Kidney glomerular epithelial cell (primary cell): ENCODE measurements at regions not wholly inside any gene's neighbourhood (a gene's known extent, or its start where the extent isn't known, plus 50 kb on each side); places are given as distances from the start of the nearest gene placed in this dataset.

Experiments used
- DNase-seq: peaks from one replicate; lab custom pipeline; 2025; lab: John Stamatoyannopoulos, UW

GRCh38 chr15:89421219-89421618 is 75.2 kb downstream of the RHCG start:
- DNase-seq, result no peak

GRCh38 chr15:89419370-89419984 is 76.9 kb downstream of the RHCG start:
- DNase-seq, result peak; percentile 33

- DNase-seq, result no peak
Observed at GRCh38 chr15:89417206-89417725, 79.1 kb downstream of the RHCG start.

GRCh38 chr15:89416339-89417183 is 79.8 kb downstream of the RHCG start:
- peak; percentile 49 for DNase-seq

- DNase-seq, result no peak
Observed at GRCh38 chr15:89414571-89414970, 79.9 kb upstream of the POLG start.

GRCh38 chr15:89413877-89414276 is 79.3 kb upstream of the POLG start:
- no peak for DNase-seq

GRCh38 chr15:89412905-89413411 is 78.3 kb upstream of the POLG start:
- no peak for DNase-seq

GRCh38 chr15:89410039-89410435 is 75.4 kb upstream of the POLG start:
- no peak for DNase-seq

GRCh38 chr15:89409184-89410038 is 74.8 kb upstream of the POLG start:
- no peak for DNase-seq

GRCh38 chr15:89408372-89409183 is 74.0 kb upstream of the POLG start:
- no peak for DNase-seq

GRCh38 chr15:89406940-89407607 is 72.5 kb upstream of the POLG start:
- DNase-seq, result no peak

GRCh38 chr15:89406218-89406939 is 71.8 kb upstream of the POLG start:
- no peak for DNase-seq

- DNase-seq, result no peak
Observed at GRCh38 chr15:89405494-89405893, 70.9 kb upstream of the POLG start.

GRCh38 chr15:89404023-89404422 is 69.4 kb upstream of the POLG start:
- DNase-seq, result no peak

- DNase-seq, result no peak
Observed at GRCh38 chr15:89402518-89402805, 67.8 kb upstream of the POLG start.

- no peak for DNase-seq
Observed at GRCh38 chr15:89401631-89402517, 67.2 kb upstream of the POLG start.

GRCh38 chr15:89400782-89401545 is 66.3 kb upstream of the POLG start:
- DNase-seq, result no peak

- DNase-seq, result no peak
Observed at GRCh38 chr15:89400116-89400781, 65.6 kb upstream of the POLG start.
